Right atrium auricular region (tissue), 2 donors: ENCODE measurements at regions not wholly inside any gene's neighbourhood (a gene's known extent, or its start where the extent isn't known, plus 50 kb on each side); places are given as distances from the start of the nearest gene placed in this dataset.

Experiments used
- DNase-seq: peaks from one replicate; pipeline ENCODE4 v3.0.0-alpha.2; 2019; ENCODE audit warnings: low spot score
- H3K27ac ChIP-seq, 2 donors: fragments of 200-600 bp; sonication (generic); 1 replicate in 1 of 2; 2 replicates in 1 of 2; pipeline ENCODE4 v1.5.1; 2016 to 2019
- H3K27me3 ChIP-seq, 2 donors: fragments of 200-600 bp; sonication (generic); one replicate each; pipeline versions ENCODE4 v1.5.1 to v1.6.0; 2017 to 2019
- H3K36me3 ChIP-seq: fragments of 200-600 bp; sonication (generic); one replicate; pipeline ENCODE4 v1.5.1; 2016
- H3K4me1 ChIP-seq, 2 donors: fragments of 200-600 bp; sonication (generic); one replicate each; pipeline versions ENCODE4 v1.5.1 to v1.6.0; 2017 to 2019
- H3K4me3 ChIP-seq, 2 donors: fragments of 200-600 bp; sonication (generic); 1 replicate in 1 of 2; 2 replicates in 1 of 2; pipeline ENCODE4 v1.5.1; 2017 to 2019; ENCODE audit warnings: mild to moderate bottlenecking in 1 of 2, moderate library complexity in 1 of 2
- H3K9me3 ChIP-seq, 2 donors: fragments of 200-600 bp; sonication (generic); one replicate each; pipeline ENCODE4 v1.5.1; 2019
- CTCF ChIP-seq, 2 donors: fragments of 200-600 bp; sonication (generic); IDR thresholded peaks; one replicate each; pipeline ENCODE4 v1.5.1; 2019; ENCODE audit warnings: antibody characterized with exemption in 2 of 2

GRCh38 chr2:173611121-173611520, 256.4 kb downstream of the CDCA7 start:
- H3K36me3 ChIP-seq = no peaks in the 10 kb centered on the region
- H3K27ac ChIP-seq = no peak overlapping the region
- H3K4me3 ChIP-seq = no peak overlapping the region
- H3K4me1 ChIP-seq = no peaks in the 10 kb centered on the region
- no peaks in the 10 kb centered on the region for H3K9me3 ChIP-seq
- H3K27me3 ChIP-seq = no peaks in the 10 kb centered on the region
- no peak for TF ChIP-seq CTCF (IDR thresholded peaks at IDR 0.05)
- DNase-seq = no peak

- Histone ChIP-seq H3K4me3 (no peak overlapping the region), H3K36me3 (no peaks in the 10 kb centered on the region), H3K27ac (no peak overlapping the region), H3K27me3 (no peaks in the 10 kb centered on the region), H3K9me3 (peaks cover 0 to 10% of the 10 kb centered on the region in 2 donors), H3K4me1 (no peaks in the 10 kb centered on the region)
- DNase-seq = no peak
- TF ChIP-seq CTCF (IDR thresholded peaks at IDR 0.05) = no peak
Measured at GRCh38 chr2:173612354-173612753, 257.7 kb downstream of the CDCA7 start.

GRCh38 chr2:173613386-173613785, 258.7 kb downstream of the CDCA7 start:
- Histone ChIP-seq H3K27me3 (no peaks in the 10 kb centered on the region), H3K4me3 (no peak overlapping the region), H3K4me1 (no peaks in the 10 kb centered on the region), H3K9me3 (peaks cover 0 to 12% of the 10 kb centered on the region in 2 donors), H3K27ac (no peak overlapping the region), H3K36me3 (no peaks in the 10 kb centered on the region)
- no peak for TF ChIP-seq CTCF (IDR thresholded peaks at IDR 0.05)
- no peak for DNase-seq

- H3K36me3 ChIP-seq = no peaks in the 10 kb centered on the region
- no peak for TF ChIP-seq CTCF (IDR thresholded peaks at IDR 0.05)
- peaks cover 0 to 12% of the 10 kb centered on the region in 2 donors for H3K9me3 ChIP-seq
- H3K27ac ChIP-seq = no peak overlapping the region
- DNase-seq = no peak
- no peaks in the 10 kb centered on the region for H3K27me3 ChIP-seq
- H3K4me3 ChIP-seq = no peak overlapping the region
- H3K4me1 ChIP-seq = no peaks in the 10 kb centered on the region
Measured at GRCh38 chr2:173614265-173614930, 259.7 kb downstream of the CDCA7 start.

- no peaks in the 10 kb centered on the region for H3K27me3 ChIP-seq
- no peaks in the 10 kb centered on the region for H3K36me3 ChIP-seq
- TF ChIP-seq CTCF (IDR thresholded peaks at IDR 0.05) = no peak
- no peak overlapping the region for H3K4me3 ChIP-seq
- no peak for DNase-seq
- H3K9me3 ChIP-seq = no peaks in the 10 kb centered on the region
- H3K27ac ChIP-seq = no peak overlapping the region
- H3K4me1 ChIP-seq = no peaks in the 10 kb centered on the region
Measured at GRCh38 chr2:173623438-173624319, 269.0 kb downstream of the CDCA7 start.
